Tibial nerve (tissue), 4 donors: ENCODE measurements at regions not wholly inside any gene's neighbourhood (a gene's known extent, or its start where the extent isn't known, plus 50 kb on each side); places are given as distances from the start of the nearest gene placed in this dataset.

Experiments
- CTCF ChIP-seq, 5 experiments: fragments of 200-600 bp in 3 of 5; fragments of 450-650 bp in 2 of 5; sonication (generic) in 3 of 5; IDR thresholded peaks; one replicate each; pipeline ENCODE4 v1.5.1; 2016 to 2019; ENCODE audit warnings: antibody characterized with exemption in 5 of 5, mild to moderate bottlenecking in 3 of 5, moderate library complexity in 2 of 5
- EP300 ChIP-seq, 2 donors: sonication (generic); formaldehyde crosslinking; IDR thresholded peaks; one replicate each; pipeline ENCODE4 v1.6.1; 2017; ENCODE audit warnings: antibody characterized with exemption in 2 of 2, mild to moderate bottlenecking in 1 of 2
- POLR2A ChIP-seq, 2 donors: fragments of 450-650 bp; IDR thresholded peaks; one replicate each; pipeline ENCODE4 v1.6.1; 2017; ENCODE audit warnings: antibody characterized with exemption in 2 of 2, mild to moderate bottlenecking in 2 of 2, moderate library complexity in 2 of 2

DNA sequence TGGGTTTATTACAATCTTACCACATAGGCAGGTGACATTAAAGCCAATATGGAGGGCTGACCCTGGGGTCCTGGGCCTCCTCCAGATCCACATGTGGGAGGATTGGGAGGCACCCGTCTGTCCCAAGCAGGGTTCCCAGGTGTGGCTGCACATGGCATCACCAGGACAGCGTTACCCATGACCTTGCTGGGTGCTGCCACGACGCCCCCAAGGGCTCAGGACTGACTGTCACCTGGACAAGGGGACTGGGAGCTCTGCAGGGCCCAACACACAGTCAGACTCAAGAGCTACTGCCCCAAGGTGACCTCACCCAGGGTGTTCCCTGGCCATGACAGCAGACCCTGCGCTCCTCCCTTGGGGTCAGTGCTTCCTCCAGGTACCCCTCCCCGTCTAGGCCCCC is 437.4 kb upstream of the MYT1L start:
- no peak for TF ChIP-seq POLR2A (IDR thresholded peaks at IDR 0.05)
- no peak for TF ChIP-seq CTCF (IDR thresholded peaks at IDR 0.05)
- TF ChIP-seq EP300 (IDR thresholded peaks at IDR 0.05), result no peak
